Stimulated activated memory B cell treated with anti-CD40 and anti-IgM and Interleukin-4, amounts not matched to agents 10 μg/mL and 1 μg/mL and 100 μg/mL, for 72 hours (primary cell): ENCODE measurements at regions not wholly inside any gene's neighbourhood (a gene's known extent, or its start where the extent isn't known, plus 50 kb on each side); places are given as distances from the start of the nearest gene placed in this dataset.

ENCODE experiments used
- ATAC-seq: fragments of 150-1000 bp; cut with Tn5 transposase; 2 replicates; pipeline ENCODE4 v1.10.0; 2021
- H3K27ac Mint-ChIP-seq: one replicate; pipeline ENCODE4 v1.8.0; 2022; ENCODE audit warnings: mild to moderate bottlenecking, mixed read lengths
- H3K27me3 Mint-ChIP-seq: one replicate; pipeline ENCODE4 v1.8.0; 2022; ENCODE audit warnings: mixed read lengths
- H3K36me3 Mint-ChIP-seq: one replicate; pipeline ENCODE4 v1.8.0; 2022; ENCODE audit warnings: mixed read lengths
- H3K4me1 Mint-ChIP-seq: one replicate; pipeline ENCODE4 v1.8.0; 2022; ENCODE audit warnings: mixed read lengths
- H3K4me3 Mint-ChIP-seq: one replicate; pipeline ENCODE4 v1.8.0; 2022; ENCODE audit warnings: mild to moderate bottlenecking, moderate library complexity, mixed read lengths
- H3K9me3 Mint-ChIP-seq: one replicate; pipeline ENCODE4 v1.8.0; 2022; ENCODE audit warnings: mixed read lengths

DNA sequence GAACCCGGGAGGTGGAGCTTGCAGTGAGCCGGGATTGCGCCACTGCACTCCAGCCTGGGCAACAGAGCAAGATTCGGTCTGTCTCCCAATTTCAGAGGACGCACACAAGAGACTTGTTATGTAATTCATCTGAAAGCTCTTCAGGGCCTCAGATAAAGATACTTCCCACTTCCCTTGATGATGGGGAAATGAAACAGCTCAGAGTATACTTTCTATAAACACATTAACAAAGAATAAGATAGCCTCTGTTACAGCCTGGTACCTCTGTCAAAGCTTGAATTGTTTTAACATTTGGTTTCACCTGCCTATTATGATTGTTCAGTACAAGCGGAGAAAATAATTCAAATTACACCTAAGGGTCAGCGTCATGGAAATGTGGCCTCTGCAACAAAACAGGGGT is 622.9 kb upstream of the ADGRL4 start:
- H3K4me1 Mint-ChIP-seq = peaks cover 14% of the 10 kb centered on the region
- no peaks in the 10 kb centered on the region for H3K9me3 Mint-ChIP-seq
- no peaks in the 10 kb centered on the region for H3K27me3 Mint-ChIP-seq
- peak; percentile 77 for ATAC-seq
- H3K36me3 Mint-ChIP-seq = no peaks in the 10 kb centered on the region
- no peak overlapping the region for H3K4me3 Mint-ChIP-seq
- H3K27ac Mint-ChIP-seq = no peak overlapping the region

DNA sequence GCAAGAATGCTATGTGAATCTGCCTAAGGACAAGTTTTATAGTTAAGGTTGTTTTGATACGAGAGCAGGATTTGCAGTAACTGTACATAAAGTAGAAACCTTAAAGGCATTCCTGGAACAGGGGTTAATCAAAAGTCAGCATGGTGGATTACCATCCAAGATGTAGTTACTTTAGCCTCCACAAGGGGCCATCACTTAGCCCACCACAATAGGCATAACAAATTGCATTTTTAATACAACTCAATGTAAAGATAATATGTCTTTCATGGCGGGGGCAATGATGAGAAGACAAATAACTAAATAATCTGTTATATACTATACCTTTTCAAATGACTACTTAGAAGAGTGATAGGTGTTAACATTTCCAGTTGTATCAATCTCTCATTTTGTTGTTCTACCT is 611.2 kb upstream of the ADGRL4 start:
- H3K4me1 Mint-ChIP-seq = peaks cover 10% of the 10 kb centered on the region
- H3K27ac Mint-ChIP-seq = no peak overlapping the region
- no peaks in the 10 kb centered on the region for H3K9me3 Mint-ChIP-seq
- H3K4me3 Mint-ChIP-seq = no peak overlapping the region
- no peak for ATAC-seq
- H3K36me3 Mint-ChIP-seq = no peaks in the 10 kb centered on the region
- H3K27me3 Mint-ChIP-seq = no peaks in the 10 kb centered on the region

DNA sequence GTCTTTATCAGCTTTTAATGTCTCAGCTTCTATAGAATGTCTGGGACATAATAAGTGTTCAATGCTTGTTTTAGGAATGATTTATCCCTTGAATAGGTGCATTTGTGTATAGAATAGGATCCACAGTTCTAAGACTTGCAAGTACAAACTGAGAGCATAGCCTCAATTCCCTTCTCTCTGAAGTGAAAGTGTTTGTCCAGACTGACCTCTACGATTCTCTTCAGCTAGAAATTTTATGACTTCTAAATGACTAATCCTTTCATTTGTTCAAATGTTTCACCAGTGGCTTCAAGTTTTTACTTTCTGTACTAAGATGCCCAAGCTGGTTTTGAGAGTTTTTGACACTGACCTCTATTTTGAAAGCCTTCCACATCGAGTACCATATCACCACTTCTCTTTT is 608.2 kb upstream of the ADGRL4 start:
- H3K27me3 Mint-ChIP-seq = no peaks in the 10 kb centered on the region
- no peak overlapping the region for H3K4me3 Mint-ChIP-seq
- ATAC-seq = no peak
- no peaks in the 10 kb centered on the region for H3K36me3 Mint-ChIP-seq
- H3K4me1 Mint-ChIP-seq = peaks cover 10% of the 10 kb centered on the region
- no peak overlapping the region for H3K27ac Mint-ChIP-seq
- H3K9me3 Mint-ChIP-seq = no peaks in the 10 kb centered on the region

DNA sequence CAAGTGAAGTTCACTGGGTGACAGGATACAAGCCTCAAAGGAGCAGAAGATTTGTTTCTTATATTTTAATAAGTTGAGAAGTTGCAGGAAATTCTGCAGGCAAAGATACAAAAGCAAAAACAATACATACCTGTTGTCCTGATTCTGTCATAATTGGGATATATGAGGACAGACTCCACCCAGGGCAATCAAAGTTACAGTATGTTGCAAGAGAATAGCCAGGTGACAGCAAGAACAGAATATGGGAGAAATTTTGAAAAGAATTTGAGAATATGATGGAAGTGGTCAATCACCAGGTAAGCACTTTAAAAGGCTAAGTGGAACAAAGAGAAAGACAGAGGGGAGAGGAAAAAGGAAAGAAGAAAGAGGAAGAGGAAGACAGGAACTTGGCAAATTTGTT is 607.6 kb upstream of the ADGRL4 start:
- H3K4me3 Mint-ChIP-seq = no peak overlapping the region
- H3K9me3 Mint-ChIP-seq = no peaks in the 10 kb centered on the region
- ATAC-seq = no peak
- peaks cover 10% of the 10 kb centered on the region for H3K4me1 Mint-ChIP-seq
- no peaks in the 10 kb centered on the region for H3K36me3 Mint-ChIP-seq
- H3K27me3 Mint-ChIP-seq = no peaks in the 10 kb centered on the region
- H3K27ac Mint-ChIP-seq = no peak overlapping the region

DNA sequence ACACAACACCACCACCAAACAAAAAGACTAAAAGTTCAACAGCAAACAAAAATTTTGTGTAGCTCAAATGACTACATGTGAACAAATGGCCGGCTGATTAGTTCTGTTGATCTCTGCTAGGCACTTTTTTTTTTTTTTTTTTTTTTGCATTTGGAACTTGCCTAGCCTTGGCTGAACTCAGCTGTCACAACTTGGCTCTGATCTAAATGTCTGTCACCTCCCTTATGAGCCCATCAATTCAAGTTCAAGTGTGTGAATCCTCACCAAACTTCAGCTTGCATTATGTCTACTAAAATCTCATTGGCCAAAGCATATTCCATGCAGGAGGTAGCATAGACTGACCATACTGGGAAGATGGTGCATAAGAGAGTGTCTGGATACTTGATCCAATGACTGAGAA is 606.5 kb upstream of the ADGRL4 start:
- Mint-ChIP-seq H3K27me3 (no peaks in the 10 kb centered on the region), H3K36me3 (no peaks in the 10 kb centered on the region), H3K4me3 (no peak overlapping the region), H3K9me3 (no peaks in the 10 kb centered on the region), H3K4me1 (peaks cover 10% of the 10 kb centered on the region), H3K27ac (no peak overlapping the region)
- ATAC-seq = no peak

DNA sequence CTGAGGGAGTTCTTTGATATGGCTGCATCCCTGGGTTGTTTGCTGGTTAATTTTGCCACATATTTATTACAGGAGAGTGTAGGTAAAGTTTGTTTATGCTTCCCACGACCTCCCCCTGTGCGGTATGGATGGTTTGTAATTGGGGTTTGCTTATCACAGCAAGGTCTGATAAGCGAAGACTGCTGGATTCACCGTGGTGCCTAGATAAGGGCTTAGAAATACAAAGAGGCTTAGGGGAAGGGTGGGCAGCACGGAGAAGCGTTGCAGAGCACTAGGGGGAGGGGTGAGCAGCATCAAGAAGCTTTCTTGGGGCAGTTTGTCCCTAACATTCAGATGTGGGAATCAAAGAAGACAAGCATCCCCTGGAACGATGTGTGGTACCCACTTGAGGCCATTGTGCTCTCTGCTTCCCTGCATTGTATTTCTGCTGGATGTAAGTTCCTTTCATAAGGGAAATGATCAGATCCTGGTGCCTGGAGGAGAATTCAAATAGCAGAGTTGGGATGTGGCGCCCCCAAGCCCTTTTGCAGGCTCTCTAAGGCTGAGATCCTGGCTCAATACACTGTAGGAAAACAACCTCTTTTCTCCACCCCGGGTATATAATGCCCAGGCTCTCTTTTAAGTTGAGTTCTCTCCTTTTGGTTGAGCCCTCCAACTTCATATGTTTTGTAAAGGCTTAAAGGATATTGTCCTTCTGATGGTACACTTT is 598.1 kb upstream of the ADGRL4 start:
- H3K27me3 Mint-ChIP-seq = no peaks in the 10 kb centered on the region
- H3K27ac Mint-ChIP-seq = no peak overlapping the region
- ATAC-seq = no peak
- H3K36me3 Mint-ChIP-seq = peaks cover 5% of the 10 kb centered on the region
- H3K4me3 Mint-ChIP-seq = no peak overlapping the region
- peaks cover 11% of the 10 kb centered on the region for H3K4me1 Mint-ChIP-seq
- H3K9me3 Mint-ChIP-seq = no peaks in the 10 kb centered on the region

DNA sequence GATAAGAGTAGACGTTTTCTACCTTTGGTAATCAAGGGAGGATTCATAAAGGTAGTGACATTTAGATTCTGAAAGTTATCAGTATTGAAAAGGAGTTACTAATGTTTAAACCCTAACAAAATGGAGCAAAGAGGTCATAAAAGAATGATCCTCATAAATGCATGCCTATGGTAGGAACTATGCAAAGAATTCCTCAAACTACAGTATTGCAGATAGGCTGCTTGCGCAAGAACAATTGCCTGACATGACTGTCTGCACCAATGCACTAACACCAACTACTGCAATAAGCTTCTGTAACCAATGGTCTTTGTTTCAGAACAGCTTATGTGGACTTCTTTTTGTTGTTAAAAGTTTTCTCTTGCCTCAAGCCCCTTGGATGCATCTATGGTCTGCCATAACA is 597.3 kb upstream of the ADGRL4 start:
- Mint-ChIP-seq H3K9me3 (no peaks in the 10 kb centered on the region), H3K27me3 (no peaks in the 10 kb centered on the region), H3K27ac (no peak overlapping the region), H3K4me1 (peaks cover 11% of the 10 kb centered on the region), H3K36me3 (peaks cover 5% of the 10 kb centered on the region), H3K4me3 (no peak overlapping the region)
- ATAC-seq = no peak

DNA sequence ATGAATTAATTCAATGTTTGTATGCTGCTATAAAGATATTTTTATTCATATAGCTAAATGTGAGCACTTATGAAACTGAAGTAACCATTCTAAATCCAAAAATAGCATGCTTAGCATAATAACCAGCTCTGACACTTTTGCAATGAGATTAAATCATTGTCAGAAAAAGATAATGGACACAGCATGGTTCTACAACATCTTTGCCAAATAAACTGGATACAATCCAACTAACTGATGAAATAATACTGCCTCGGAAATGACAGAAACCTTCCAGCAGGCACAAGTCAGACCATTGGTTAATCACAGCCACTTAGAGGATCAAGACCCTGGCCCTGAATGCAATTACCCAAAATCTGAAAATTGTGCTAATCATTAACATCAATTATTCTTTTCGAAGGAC is 592.7 kb upstream of the ADGRL4 start:
- ATAC-seq = no peak
- peaks cover 11% of the 10 kb centered on the region for H3K4me1 Mint-ChIP-seq
- H3K4me3 Mint-ChIP-seq = no peak overlapping the region
- H3K9me3 Mint-ChIP-seq = no peaks in the 10 kb centered on the region
- H3K36me3 Mint-ChIP-seq = peaks cover 5% of the 10 kb centered on the region
- H3K27ac Mint-ChIP-seq = no peak overlapping the region
- no peaks in the 10 kb centered on the region for H3K27me3 Mint-ChIP-seq

DNA sequence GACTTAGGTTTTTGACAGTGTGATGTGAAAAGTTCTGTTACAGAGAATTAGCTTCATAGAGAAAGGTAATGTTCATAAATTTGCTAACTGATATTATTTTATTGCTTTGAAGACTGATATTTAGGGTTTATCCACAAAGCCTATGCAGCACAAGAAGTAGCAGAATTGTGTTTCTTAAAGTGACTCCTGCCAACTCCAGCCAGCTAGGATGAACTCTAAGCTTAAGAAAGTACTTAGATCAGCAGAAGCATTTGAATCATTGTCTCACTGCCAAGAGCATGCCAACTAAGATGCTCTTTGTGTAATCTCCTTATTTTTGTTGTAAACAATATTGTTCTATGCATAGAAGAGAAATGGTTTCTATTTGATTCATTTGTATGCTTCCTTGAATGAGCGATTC is 589.4 kb upstream of the ADGRL4 start:
- H3K36me3 Mint-ChIP-seq = peaks cover 3% of the 10 kb centered on the region
- H3K4me3 Mint-ChIP-seq = no peak overlapping the region
- no peaks in the 10 kb centered on the region for H3K27me3 Mint-ChIP-seq
- H3K9me3 Mint-ChIP-seq = no peaks in the 10 kb centered on the region
- H3K4me1 Mint-ChIP-seq = peaks cover 5% of the 10 kb centered on the region
- no peak overlapping the region for H3K27ac Mint-ChIP-seq
- no peak for ATAC-seq

DNA sequence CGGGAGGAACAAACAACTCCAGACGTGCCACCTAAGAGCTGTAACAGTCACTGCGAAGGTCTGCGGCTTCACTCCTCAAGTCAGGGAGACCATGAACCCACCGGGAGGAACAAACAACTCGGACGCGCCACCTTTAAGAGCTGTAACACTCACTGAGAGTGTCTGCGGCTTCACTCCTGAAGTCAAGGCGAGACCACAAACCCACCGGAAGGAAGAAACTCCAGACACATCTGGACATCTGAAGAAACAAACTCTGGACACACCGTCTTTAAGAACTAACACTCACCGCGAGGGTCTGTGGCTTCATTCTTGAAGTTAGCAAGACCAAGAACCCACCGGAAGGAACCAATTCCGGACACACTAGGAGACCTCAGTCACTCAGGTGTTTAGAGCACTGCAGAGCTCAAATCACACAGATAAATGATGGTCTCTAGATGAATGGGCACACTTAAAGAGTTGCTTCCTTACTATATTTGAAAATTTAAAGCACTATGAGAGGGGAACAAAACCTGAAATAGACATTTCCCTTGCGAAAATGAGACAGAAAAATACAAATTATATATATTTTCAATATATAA is 587.7 kb upstream of the ADGRL4 start:
- Mint-ChIP-seq H3K4me1 (no peaks in the 10 kb centered on the region), H3K9me3 (no peaks in the 10 kb centered on the region), H3K27me3 (no peaks in the 10 kb centered on the region), H3K36me3 (no peaks in the 10 kb centered on the region), H3K4me3 (no peak overlapping the region), H3K27ac (no peak overlapping the region)
- no peak for ATAC-seq

DNA sequence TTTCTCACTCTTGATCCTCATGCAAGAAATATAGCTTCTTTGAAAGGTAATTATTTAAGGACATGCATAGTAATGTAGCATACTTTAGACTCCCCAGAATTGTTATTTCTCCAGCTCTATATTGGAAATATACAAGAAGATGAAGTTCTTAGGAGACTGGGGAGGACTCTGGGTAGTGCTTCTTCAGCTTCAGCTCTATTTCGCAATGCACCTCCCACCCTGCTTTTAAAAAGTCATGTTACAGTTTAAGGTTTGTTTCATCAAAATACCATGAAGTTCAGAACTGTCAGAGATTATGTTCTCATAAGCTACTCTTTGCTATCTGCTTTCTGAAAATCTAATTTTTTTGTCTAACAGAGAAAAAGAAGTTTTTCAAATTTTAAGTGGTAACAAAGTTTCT is 586.2 kb upstream of the ADGRL4 start:
- no peaks in the 10 kb centered on the region for H3K27me3 Mint-ChIP-seq
- H3K4me1 Mint-ChIP-seq = peaks cover 7% of the 10 kb centered on the region
- ATAC-seq = no peak
- no peaks in the 10 kb centered on the region for H3K9me3 Mint-ChIP-seq
- no peak overlapping the region for H3K4me3 Mint-ChIP-seq
- no peaks in the 10 kb centered on the region for H3K36me3 Mint-ChIP-seq
- no peak overlapping the region for H3K27ac Mint-ChIP-seq

DNA sequence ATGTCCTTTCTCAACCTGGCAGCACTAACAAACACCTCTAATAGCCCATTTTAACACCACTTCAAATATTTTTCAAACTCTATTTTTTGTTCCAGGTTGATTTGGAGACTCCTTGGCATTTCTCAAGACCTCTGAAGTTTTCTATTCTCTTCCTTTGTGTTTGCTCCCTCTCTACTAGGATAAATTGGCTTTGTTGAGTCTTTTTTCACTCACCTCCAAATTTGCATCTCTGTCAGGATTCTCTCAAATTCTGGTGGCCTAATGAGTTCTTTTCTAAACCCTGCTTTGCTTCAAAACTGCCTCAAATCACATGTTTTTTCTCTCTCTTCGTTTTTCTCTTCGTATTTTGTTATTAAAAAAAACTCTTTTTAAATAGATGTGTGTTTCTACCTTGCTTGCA is 582.2 kb upstream of the ADGRL4 start:
- no peaks in the 10 kb centered on the region for H3K9me3 Mint-ChIP-seq
- H3K27ac Mint-ChIP-seq = no peak overlapping the region
- no peak overlapping the region for H3K4me3 Mint-ChIP-seq
- ATAC-seq = no peak
- H3K36me3 Mint-ChIP-seq = no peaks in the 10 kb centered on the region
- peaks cover 7% of the 10 kb centered on the region for H3K4me1 Mint-ChIP-seq
- H3K27me3 Mint-ChIP-seq = no peaks in the 10 kb centered on the region

DNA sequence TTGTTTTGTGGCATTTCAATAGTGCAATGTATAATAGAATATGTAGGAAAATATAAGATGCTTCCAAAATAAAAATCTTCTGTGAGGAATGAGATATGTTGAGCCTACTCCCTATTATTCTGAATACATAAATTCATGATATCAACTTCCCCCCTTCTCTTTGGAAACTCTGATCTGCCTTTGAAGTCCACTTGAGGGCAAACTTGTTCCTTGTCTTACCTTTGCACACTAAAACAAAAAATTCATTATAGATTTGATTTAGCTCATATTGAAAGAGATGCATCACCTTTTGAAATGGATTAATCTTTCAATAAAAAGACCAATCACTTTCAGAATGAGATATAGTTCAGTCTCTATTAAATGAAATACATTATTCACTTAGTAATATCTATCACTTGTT is 580.7 kb upstream of the ADGRL4 start:
- Mint-ChIP-seq H3K27me3 (no peaks in the 10 kb centered on the region), H3K4me3 (no peak overlapping the region)
- no peak for ATAC-seq

DNA sequence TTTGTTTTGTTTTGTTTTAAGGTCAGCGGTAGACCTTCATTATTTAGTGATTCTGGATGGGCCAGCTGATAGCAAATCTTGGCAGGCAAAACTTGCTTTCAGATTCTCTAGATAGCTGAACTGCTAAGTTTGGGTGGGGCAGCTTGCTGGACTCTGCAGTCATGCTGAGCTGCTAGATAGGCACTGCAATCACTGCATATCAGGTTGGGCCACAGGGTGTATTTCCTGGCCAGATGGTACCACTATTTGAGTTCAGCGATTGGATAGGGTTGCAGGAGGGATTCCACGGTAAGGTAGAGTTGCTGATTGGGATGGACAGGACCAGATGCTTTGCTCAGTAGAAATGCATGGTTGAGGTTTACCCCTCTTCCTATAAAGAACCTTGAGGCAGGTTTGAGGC is 579.3 kb upstream of the ADGRL4 start:
- peaks cover 7% of the 10 kb centered on the region for H3K4me1 Mint-ChIP-seq
- no peaks in the 10 kb centered on the region for H3K27me3 Mint-ChIP-seq
- no peak overlapping the region for H3K27ac Mint-ChIP-seq
- no peaks in the 10 kb centered on the region for H3K36me3 Mint-ChIP-seq
- no peak for ATAC-seq
- H3K4me3 Mint-ChIP-seq = no peak overlapping the region
- no peaks in the 10 kb centered on the region for H3K9me3 Mint-ChIP-seq

More for the DNA sequence above, 580.7 kb upstream of the ADGRL4 start:
- Mint-ChIP-seq H3K4me1 (peaks cover 7% of the 10 kb centered on the region), H3K36me3 (no peaks in the 10 kb centered on the region), H3K9me3 (no peaks in the 10 kb centered on the region), H3K27ac (no peak overlapping the region)

DNA sequence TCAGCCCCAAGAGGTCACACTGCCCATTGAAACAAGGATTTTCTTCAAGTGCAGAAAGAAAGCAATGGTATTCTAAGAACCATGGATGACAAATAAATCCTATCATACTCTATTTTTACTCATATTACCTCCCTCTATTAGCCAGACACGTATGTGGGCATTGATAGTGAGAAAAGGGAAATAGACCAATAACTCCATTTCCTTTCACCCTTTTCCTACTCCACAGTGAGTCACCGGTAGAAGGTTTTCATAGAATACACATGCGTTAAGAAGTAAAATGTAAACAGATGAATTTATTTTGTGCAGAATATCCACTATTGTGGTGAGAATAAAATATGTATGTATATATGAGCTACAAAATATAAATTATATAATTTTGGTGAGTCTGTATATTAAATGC is 568.9 kb upstream of the ADGRL4 start:
- H3K27ac Mint-ChIP-seq = no peak overlapping the region
- no peak overlapping the region for H3K4me3 Mint-ChIP-seq
- H3K9me3 Mint-ChIP-seq = no peaks in the 10 kb centered on the region

DNA sequence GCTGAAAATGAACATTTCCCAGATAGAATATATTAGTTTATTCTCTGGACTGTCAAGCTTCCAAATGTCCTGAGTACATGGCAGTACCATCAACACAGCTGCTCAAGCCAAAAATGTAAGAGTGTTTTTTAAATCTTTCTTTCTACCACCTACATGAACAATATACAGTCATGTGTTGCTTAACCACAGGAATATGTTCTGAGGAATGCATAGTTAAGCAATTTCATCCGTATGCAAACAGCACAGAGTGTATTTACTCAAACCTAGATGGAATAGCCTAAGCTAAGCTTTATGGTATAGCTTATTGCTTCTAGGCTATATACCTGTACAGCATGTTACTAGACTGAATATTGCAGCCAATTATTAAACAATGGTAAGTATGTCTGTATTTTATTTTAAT is 561.9 kb upstream of the ADGRL4 start:
- Mint-ChIP-seq H3K9me3 (peaks cover 6% of the 10 kb centered on the region), H3K4me1 (no peaks in the 10 kb centered on the region), H3K27me3 (no peaks in the 10 kb centered on the region), H3K36me3 (no peaks in the 10 kb centered on the region), H3K27ac (no peak overlapping the region), H3K4me3 (no peak overlapping the region)
- ATAC-seq = no peak

More for the DNA sequence above, 568.9 kb upstream of the ADGRL4 start:
- Mint-ChIP-seq H3K36me3 (no peaks in the 10 kb centered on the region), H3K4me1 (no peaks in the 10 kb centered on the region), H3K27me3 (no peaks in the 10 kb centered on the region)
- no peak for ATAC-seq
